ENCODE measurements at regions not wholly inside any gene's neighbourhood (a gene's known extent, or its start where the extent isn't known, plus 50 kb on each side); places are given as distances from the start of the nearest gene placed in this dataset.

DNA sequence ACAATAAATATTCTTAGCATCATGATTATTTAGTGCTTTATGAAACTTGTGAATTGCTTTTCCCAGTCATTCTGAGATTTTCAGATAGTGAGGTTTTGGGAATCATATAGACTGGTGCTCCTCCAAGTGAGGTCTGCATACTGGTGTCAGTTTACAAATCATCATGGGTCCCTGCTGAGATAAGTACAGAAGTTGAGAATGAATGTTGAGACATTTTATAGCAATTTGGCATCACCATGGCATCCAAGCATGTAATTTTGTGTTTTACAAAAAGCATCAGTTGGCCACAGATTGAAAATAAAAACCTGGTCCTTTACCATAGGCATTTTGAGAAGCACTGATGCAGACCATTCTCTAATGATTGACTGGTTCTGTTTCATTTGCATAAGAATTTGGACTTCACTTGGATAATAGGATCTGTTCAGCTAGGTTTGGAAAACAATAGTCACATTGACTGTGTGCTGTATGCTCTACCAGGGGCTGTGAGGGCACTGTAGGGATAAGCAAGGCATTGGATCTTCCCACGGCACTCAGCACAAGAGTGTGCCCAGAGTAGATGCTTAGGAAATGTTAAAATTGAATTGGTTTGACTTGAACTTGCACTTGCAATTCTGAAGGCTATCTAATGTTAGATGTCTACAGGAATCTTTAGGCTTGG lies 79.0 kb upstream of the JUN start:
- DNase-seq (ENCODE audit: low read depth in 2 of 2, low spot score in 1 of 2) = no peak

- DNase-seq (ENCODE audit: low read depth in 2 of 2, low spot score in 1 of 2) = no peak
Observed at GRCh38 chr1:58864654-58865053, 80.8 kb upstream of the JUN start.

- no peak for DNase-seq (ENCODE audit: low read depth in 2 of 2, low spot score in 1 of 2)
Observed at GRCh38 chr1:58866578-58866977, 82.7 kb upstream of the JUN start.

GRCh38 chr1:58869638-58870297 lies 85.9 kb upstream of the JUN start:
- DNase-seq (ENCODE audit: low read depth in 2 of 2, low spot score in 1 of 2) = no peak

- no peak for DNase-seq (ENCODE audit: low read depth in 2 of 2, low spot score in 1 of 2)
Observed at GRCh38 chr1:58870298-58870676, 86.4 kb upstream of the JUN start.

GRCh38 chr1:58874342-58874741 lies 90.5 kb upstream of the JUN start:
- DNase-seq (ENCODE audit: low read depth in 2 of 2, low spot score in 1 of 2) = no peak

GRCh38 chr1:58874757-58875755 lies 91.2 kb upstream of the JUN start:
- DNase-seq (ENCODE audit: low read depth in 2 of 2, low spot score in 1 of 2) = no peak

DNA sequence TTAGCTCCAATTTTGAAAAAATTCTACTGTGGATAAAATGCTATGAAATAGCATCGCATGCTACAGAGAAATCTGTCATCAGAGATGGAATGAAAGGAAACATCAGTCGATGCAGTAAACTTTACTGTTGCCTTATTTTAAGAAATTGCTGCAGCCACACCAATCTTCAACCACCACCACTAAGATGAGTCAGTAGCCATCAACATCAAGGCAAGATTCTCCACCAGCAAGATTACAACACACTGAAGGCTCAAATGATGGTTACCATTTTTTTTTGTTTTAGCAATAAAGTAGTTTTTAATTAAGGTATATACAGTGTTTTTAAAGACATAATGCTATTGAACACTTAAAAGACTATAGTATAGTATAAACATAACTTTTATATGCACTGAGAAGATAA lies 95.6 kb upstream of the JUN start:
- no peak for DNase-seq (ENCODE audit: low read depth in 2 of 2, low spot score in 1 of 2)

GRCh38 chr1:58880592-58880991 lies 96.7 kb upstream of the JUN start:
- DNase-seq (ENCODE audit: low read depth in 2 of 2, low spot score in 1 of 2) = no peak

DNA sequence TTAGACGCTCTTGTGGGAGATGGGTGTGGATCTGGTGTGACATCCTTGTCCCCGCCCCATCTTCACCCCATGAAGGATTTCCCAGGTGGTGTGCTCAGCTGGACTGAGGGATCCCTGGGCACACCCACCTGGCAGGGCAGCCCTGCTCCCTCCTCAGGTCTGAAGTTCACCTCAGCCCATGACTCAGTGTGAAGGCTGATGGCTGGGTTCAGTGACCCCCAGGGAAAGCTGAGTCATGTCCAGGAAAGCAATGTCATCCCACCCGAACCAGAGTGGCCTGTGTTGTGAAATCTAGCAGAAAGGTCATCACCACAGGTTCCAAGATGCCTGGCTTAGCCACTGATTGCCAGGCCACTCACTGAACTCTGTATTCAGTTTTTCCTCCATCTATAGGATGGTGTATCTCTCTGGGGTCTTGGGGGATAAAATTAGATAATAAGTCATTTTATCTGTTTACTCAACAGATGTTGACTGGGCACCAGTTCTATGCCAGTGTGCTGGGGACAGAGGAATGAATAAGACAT lies 97.7 kb upstream of the JUN start:
- DNase-seq (ENCODE audit: low read depth in 2 of 2, low spot score in 1 of 2) = no peak

GRCh38 chr1:58882322-58882948 lies 98.6 kb upstream of the JUN start:
- no peak for DNase-seq (ENCODE audit: low read depth in 2 of 2, low spot score in 1 of 2)

DNA sequence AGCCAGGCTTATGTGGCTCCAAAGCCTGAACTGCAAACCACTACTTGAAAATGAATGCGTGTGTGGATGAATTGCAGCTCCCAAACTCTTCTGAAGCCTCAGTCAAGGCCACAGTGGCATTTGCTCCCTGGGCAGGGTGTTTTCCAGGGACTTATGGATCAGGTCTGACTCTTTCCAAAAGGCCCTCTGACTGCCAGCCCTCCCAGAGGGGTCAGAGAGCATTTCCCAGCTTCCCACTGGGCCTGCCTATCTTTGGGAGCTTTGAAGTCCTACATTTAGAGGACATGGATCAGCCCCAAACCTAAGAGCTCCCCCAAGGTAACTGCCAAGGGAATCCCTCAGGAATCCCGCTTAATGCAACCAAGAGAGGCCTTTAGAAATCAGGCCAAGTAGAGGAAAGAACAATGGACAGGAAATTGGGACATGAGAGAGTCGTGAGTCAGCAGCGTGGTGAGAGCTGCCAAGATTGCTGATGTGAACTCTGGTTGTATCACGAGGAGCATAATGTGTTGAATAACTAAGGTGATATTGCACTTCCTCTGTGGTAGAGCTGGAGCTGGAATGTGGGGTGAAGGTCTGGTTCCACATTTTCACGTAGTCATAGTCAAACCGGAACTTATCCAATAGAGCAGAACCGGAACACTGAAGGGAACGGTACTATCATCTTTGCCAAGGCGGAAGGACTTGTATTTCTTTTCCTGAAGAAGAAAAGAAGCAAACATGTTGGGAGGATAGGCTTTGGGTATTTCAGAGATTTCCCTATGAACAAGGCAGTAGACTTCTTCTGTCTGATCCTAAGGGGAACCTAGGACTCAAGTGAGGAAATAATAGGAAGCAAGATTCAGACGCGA lies 99.4 kb upstream of the JUN start:
- DNase-seq (ENCODE audit: low read depth in 2 of 2, low spot score in 1 of 2) = no peak

DNA sequence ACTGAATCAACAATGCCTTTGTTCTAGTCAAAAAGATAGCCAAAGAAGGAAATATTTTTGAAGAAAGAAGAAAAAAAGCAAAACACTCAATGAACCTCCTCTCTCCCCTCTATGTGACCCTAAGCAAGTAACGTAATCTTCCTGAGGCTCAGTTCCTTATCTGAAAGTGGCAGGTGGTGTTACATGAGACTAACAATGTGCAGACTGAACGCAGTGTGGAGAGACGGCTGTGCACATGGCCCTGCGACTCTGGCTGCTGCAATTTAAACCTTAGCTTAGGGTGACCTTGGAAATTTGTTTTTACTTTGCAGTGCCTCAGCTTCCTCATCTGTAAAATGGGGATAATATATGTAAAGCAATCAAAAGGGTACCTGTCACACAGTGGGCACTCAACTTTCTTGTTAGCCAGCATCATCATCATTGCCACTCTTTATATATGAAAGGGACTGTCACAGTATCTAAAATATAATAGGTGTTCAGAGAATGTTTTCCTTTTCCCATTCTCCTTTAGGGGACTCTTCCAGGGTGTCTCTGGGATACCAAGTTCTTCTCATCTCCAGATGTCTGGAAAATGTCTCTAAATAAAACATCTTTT lies 100.1 kb upstream of the JUN start:
- no peak for DNase-seq (ENCODE audit: low read depth in 2 of 2, low spot score in 1 of 2)

- no peak for DNase-seq (ENCODE audit: low read depth in 2 of 2, low spot score in 1 of 2)
Observed at GRCh38 chr1:58884706-58885661, 101.1 kb upstream of the JUN start.

- no peak for DNase-seq (ENCODE audit: low read depth in 2 of 2, low spot score in 1 of 2)
Observed at GRCh38 chr1:58885998-58886397, 102.2 kb upstream of the JUN start.

DNA sequence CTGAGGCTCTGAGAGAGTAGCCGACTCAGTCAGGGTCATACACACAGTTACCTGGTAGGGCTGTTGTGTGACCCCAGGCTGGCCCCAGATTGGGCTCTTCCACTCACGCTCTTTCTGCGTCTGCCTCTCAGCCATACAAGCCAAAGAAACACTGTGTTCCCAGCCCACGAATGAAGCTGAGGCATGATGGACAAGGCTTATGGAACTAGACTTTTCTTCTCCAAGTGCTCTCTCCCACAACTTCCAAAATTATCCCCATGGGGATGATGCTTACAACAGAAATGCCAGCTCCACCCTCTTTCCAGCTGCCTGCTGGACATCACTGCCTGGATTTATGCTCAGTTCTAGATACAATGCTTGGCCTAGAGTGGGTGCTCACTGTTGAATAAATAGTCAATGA lies 102.8 kb upstream of the JUN start:
- DNase-seq (ENCODE audit: low read depth in 2 of 2, low spot score in 1 of 2) = no peak

GRCh38 chr1:58887059-58887458 lies 103.2 kb upstream of the JUN start:
- no peak for DNase-seq (ENCODE audit: low read depth in 2 of 2, low spot score in 1 of 2)

- DNase-seq (ENCODE audit: low read depth in 2 of 2, low spot score in 1 of 2) = no peak
Observed at GRCh38 chr1:58888833-58889232, 105.0 kb upstream of the JUN start.

DNA sequence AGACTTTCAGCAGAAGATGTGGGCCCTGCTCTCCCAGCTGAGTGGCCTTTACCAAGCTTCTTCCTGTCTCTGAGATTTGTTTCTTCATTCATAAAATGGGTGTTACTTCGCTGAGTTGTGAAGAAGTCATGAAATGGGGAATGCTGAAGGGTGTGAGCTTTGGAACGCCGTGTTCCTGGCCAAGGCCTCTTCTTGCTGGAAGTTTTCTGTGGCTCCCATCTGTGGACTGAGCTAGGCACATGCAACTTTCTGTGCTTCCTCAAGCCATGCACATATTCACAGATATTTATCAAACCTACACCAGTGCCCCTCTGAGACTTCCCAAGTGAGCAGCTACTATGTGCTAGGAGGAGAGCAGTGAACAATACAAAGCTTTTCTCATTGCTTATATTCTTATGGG lies 106.3 kb upstream of the JUN start:
- no peak for DNase-seq (ENCODE audit: low read depth in 2 of 2, low spot score in 1 of 2)
